HepG2 (cell line): ENCODE measurements at regions not wholly inside any gene's neighbourhood (a gene's known extent, or its start where the extent isn't known, plus 50 kb on each side); places are given as distances from the start of the nearest gene placed in this dataset.

Source experiments
- ARNT2 ChIP-seq: sonication (generic); formaldehyde crosslinking; IDR thresholded peaks from 2 replicates; pipeline ENCODE4 v1.8.0; 2022; ENCODE audit warnings: mild to moderate bottlenecking, low read depth, missing genetic modification reagents, moderate library complexity
- ELF3 ChIP-seq: IDR thresholded peaks from 2 replicates; pipeline ENCODE4 v1.6.1; 2016; ENCODE audit warnings: missing genetic modification reagents, missing compliant biosample characterization
- KMT2B ChIP-seq: IDR thresholded peaks from 2 replicates; pipeline ENCODE4 v1.6.1; 2016; ENCODE audit warnings: missing genetic modification reagents, missing compliant biosample characterization
- REPIN1 ChIP-seq: sonication (generic); formaldehyde crosslinking; IDR thresholded peaks from 2 replicates; pipeline ENCODE4 v1.8.0; 2022; ENCODE audit warnings: missing genetic modification reagents, low read depth, mild to moderate bottlenecking, borderline replicate concordance
- SALL1 ChIP-seq: sonication (generic); formaldehyde crosslinking; IDR thresholded peaks from 2 replicates; pipeline ENCODE4 v1.8.0; 2022; ENCODE audit warnings: mild to moderate bottlenecking, missing genetic modification reagents
- SATB2 ChIP-seq: sonication (generic); formaldehyde crosslinking; IDR thresholded peaks from 2 replicates; pipeline ENCODE4 v1.5.0; 2020; ENCODE audit warnings: missing genetic modification reagents
- SIN3B ChIP-seq: fragments of 150-350 bp; IDR thresholded peaks from 2 replicates; pipeline ENCODE4 v1.6.1; 2014; ENCODE audit warnings: low read length
- SP140L ChIP-seq: sonication (generic); formaldehyde crosslinking; IDR thresholded peaks from 2 replicates; pipeline ENCODE4 v1.4.0; 2020; ENCODE audit warnings: missing genetic modification reagents, borderline replicate concordance
- SP5 ChIP-seq: IDR thresholded peaks from 2 replicates; pipeline ENCODE4 v1.6.1; 2016; ENCODE audit warnings: low read depth, borderline replicate concordance
- TAF1 ChIP-seq: sonication (generic); formaldehyde crosslinking; IDR thresholded peaks from 2 replicates; pipeline ENCODE4 v1.4.0; 2020; ENCODE audit warnings: missing genetic modification reagents
- TEAD3 ChIP-seq: optimal IDR thresholded peaks from 2 replicates; pipeline ENCODE3; 2016; ENCODE audit warnings: borderline replicate concordance
- ZFP1 ChIP-seq: IDR thresholded peaks from 2 replicates; pipeline ENCODE4 v1.6.1; 2016
- ZFP82 ChIP-seq: sonication (generic); formaldehyde crosslinking; IDR thresholded peaks from 2 replicates; pipeline ENCODE4 v1.5.1; 2020; ENCODE audit warnings: mild to moderate bottlenecking, missing genetic modification reagents, borderline replicate concordance
- ZNF382 ChIP-seq: sonication (generic); formaldehyde crosslinking; IDR thresholded peaks from 2 replicates; pipeline ENCODE4 v1.5.0; 2020; ENCODE audit warnings: missing genetic modification reagents, mild to moderate bottlenecking, borderline replicate concordance
- ZNF569 ChIP-seq: sonication (generic); formaldehyde crosslinking; IDR thresholded peaks from 2 replicates; pipeline ENCODE4 v1.5.0; 2020; ENCODE audit warnings: mild to moderate bottlenecking, missing genetic modification reagents, moderate library complexity, borderline replicate concordance
- ZNF746 ChIP-seq: sonication (generic); formaldehyde crosslinking; IDR thresholded peaks from 2 replicates; pipeline ENCODE4 v1.8.0; 2022; ENCODE audit warnings: mild to moderate bottlenecking, missing genetic modification reagents
- ZSCAN25 ChIP-seq: sonication (generic); formaldehyde crosslinking; IDR thresholded peaks from 2 replicates; pipeline ENCODE4 v1.8.0; 2022; ENCODE audit warnings: mild to moderate bottlenecking, missing genetic modification reagents
- TF ChIP-seq, protein P1 (sequence below): sonication (generic); formaldehyde crosslinking; IDR thresholded peaks from 2 replicates; pipeline ENCODE4 v1.8.1; 2022; ENCODE audit warnings: mild to moderate bottlenecking, missing genetic modification reagents
- TF ChIP-seq, protein P2 (sequence below): sonication (generic); formaldehyde crosslinking; conservative IDR thresholded peaks from 2 replicates; pipeline ENCODE4 v1.4.0; 2020; ENCODE audit warnings: mild to moderate bottlenecking, missing genetic modification reagents, moderate library complexity
- TF ChIP-seq, protein P3 (sequence below): sonication (generic); formaldehyde crosslinking; IDR thresholded peaks from 2 replicates; pipeline ENCODE4 v1.4.0; 2020; ENCODE audit warnings: missing genetic modification reagents
- TF ChIP-seq, protein P4 (sequence below): sonication (generic); formaldehyde crosslinking; IDR thresholded peaks from 2 replicates; pipeline ENCODE4 v1.4.0; 2020; ENCODE audit warnings: missing genetic modification reagents, borderline replicate concordance

DNA sequence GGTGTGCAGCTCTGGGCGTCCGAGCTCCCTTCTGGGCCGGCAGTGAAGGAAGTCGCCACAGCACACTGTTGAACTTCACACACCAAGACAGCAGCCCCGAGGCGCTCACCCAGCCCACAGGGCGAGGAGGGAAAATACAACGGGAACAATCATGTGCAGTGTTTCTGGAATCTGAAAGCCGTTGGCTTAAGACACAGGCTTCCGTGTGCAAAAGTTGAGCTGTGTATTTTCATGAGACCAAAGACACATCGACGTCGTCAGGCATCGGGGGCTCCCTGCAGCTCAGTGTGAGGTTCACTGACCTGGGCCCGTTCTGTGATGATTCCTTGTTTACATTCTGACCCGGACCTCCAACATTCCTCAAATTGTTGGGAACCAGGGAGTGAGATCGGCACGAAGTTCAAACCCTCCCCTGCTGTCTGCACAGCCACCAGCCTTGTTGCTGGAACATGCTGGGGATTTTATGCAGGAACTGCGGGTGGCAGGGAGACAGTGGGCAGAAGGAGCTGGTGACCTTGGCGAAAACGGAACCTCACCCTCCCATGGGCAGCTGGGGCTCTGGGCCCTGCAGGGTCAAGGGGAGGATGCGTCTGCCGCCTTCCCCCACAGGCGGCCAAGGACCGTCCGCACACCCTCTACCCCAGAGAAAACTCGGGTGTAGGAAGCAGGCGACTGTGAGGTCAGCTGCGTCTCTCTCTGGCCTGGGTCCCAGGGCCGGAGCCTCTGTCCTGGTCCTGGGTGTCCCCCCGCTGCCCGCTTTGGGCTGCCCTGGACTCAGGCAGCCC is 72.2 kb downstream of the METRNL start (continued):
- TF ChIP-seq, protein P1, sequence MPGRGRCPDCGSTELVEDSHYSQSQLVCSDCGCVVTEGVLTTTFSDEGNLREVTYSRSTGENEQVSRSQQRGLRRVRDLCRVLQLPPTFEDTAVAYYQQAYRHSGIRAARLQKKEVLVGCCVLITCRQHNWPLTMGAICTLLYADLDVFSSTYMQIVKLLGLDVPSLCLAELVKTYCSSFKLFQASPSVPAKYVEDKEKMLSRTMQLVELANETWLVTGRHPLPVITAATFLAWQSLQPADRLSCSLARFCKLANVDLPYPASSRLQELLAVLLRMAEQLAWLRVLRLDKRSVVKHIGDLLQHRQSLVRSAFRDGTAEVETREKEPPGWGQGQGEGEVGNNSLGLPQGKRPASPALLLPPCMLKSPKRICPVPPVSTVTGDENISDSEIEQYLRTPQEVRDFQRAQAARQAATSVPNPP = peak; percentile 78; the same call in 1 of the 2 replicates
- TF ChIP-seq SIN3B (peak; percentile 68; the same call in 1 of the 2 replicates), SALL1 (CRISPR knock-in tag) (peak; percentile 97), TAF1 (CRISPR knock-in tag) (0 out of 2 replicates have a peak, but pooled peaks have one; percentile 17), SP5 (CRISPR knock-in tag) (peak; percentile 65; the same call in 1 of the 2 replicates), ZNF746 (CRISPR knock-in tag) (peak; percentile 90), TEAD3 (peak; percentile 100), ZNF382 (CRISPR knock-in tag) (no peak), REPIN1 (CRISPR knock-in tag) (peak; percentile 98; the same call in 1 of the 2 replicates), SATB2 (CRISPR knock-in tag) (0 out of 2 replicates have a peak, but pooled peaks have one; percentile 79), KMT2B (CRISPR knock-in tag) (peak; percentile 63; the same call in 1 of the 2 replicates), SP140L (CRISPR knock-in tag) (peak; percentile 96; the same call in 1 of the 2 replicates), ZFP1 (CRISPR knock-in tag) (peak; percentile 82), ZSCAN25 (CRISPR knock-in tag) (peak; percentile 93), ZFP82 (CRISPR knock-in tag) (no peak), ZNF569 (CRISPR knock-in tag) (no peak), ARNT2 (CRISPR knock-in tag) (peak; percentile 61; the same call in 1 of the 2 replicates), ELF3 (CRISPR knock-in tag) (peak; percentile 86)
- TF ChIP-seq, protein P2, sequence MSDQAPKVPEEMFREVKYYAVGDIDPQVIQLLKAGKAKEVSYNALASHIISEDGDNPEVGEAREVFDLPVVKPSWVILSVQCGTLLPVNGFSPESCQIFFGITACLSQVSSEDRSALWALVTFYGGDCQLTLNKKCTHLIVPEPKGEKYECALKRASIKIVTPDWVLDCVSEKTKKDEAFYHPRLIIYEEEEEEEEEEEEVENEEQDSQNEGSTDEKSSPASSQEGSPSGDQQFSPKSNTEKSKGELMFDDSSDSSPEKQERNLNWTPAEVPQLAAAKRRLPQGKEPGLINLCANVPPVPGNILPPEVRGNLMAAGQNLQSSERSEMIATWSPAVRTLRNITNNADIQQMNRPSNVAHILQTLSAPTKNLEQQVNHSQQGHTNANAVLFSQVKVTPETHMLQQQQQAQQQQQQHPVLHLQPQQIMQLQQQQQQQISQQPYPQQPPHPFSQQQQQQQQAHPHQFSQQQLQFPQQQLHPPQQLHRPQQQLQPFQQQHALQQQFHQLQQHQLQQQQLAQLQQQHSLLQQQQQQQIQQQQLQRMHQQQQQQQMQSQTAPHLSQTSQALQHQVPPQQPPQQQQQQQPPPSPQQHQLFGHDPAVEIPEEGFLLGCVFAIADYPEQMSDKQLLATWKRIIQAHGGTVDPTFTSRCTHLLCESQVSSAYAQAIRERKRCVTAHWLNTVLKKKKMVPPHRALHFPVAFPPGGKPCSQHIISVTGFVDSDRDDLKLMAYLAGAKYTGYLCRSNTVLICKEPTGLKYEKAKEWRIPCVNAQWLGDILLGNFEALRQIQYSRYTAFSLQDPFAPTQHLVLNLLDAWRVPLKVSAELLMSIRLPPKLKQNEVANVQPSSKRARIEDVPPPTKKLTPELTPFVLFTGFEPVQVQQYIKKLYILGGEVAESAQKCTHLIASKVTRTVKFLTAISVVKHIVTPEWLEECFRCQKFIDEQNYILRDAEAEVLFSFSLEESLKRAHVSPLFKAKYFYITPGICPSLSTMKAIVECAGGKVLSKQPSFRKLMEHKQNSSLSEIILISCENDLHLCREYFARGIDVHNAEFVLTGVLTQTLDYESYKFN (CRISPR knock-in tag) = peak; percentile 99
- TF ChIP-seq, protein P3, sequence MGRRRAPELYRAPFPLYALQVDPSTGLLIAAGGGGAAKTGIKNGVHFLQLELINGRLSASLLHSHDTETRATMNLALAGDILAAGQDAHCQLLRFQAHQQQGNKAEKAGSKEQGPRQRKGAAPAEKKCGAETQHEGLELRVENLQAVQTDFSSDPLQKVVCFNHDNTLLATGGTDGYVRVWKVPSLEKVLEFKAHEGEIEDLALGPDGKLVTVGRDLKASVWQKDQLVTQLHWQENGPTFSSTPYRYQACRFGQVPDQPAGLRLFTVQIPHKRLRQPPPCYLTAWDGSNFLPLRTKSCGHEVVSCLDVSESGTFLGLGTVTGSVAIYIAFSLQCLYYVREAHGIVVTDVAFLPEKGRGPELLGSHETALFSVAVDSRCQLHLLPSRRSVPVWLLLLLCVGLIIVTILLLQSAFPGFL = no peak
- TF ChIP-seq, protein P4, sequence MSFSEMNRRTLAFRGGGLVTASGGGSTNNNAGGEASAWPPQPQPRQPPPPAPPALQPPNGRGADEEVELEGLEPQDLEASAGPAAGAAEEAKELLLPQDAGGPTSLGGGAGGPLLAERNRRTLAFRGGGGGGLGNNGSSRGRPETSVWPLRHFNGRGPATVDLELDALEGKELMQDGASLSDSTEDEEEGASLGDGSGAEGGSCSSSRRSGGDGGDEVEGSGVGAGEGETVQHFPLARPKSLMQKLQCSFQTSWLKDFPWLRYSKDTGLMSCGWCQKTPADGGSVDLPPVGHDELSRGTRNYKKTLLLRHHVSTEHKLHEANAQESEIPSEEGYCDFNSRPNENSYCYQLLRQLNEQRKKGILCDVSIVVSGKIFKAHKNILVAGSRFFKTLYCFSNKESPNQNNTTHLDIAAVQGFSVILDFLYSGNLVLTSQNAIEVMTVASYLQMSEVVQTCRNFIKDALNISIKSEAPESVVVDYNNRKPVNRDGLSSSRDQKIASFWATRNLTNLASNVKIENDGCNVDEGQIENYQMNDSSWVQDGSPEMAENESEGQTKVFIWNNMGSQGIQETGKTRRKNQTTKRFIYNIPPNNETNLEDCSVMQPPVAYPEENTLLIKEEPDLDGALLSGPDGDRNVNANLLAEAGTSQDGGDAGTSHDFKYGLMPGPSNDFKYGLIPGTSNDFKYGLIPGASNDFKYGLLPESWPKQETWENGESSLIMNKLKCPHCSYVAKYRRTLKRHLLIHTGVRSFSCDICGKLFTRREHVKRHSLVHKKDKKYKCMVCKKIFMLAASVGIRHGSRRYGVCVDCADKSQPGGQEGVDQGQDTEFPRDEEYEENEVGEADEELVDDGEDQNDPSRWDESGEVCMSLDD = peak; percentile 95
